T-helper 17 cell (primary cell): ENCODE measurements at regions not wholly inside any gene's neighbourhood (a gene's known extent, or its start where the extent isn't known, plus 50 kb on each side); places are given as distances from the start of the nearest gene placed in this dataset.

Source experiments
- ATAC-seq: fragments of 150-1000 bp; cut with Tn5 transposase; 2 replicates; pipeline ENCODE4 v1.10.0; 2021; ENCODE audit warnings: mild to moderate bottlenecking, moderate library complexity
- DNase-seq, 3 donors: peaks; one replicate each; pipeline versions ENCODE4 v3.0.0 to v3.0.0-alpha.2; 2020 to 2021
- H3K9me3 ChIP-seq: one replicate; pipeline ENCODE4 v1.7.0; 2013; ENCODE audit warnings: low read length, mild to moderate bottlenecking; ENCODE audit not compliant: control insufficient read depth, poor library complexity, severe bottlenecking
- H3K27ac Mint-ChIP-seq: one replicate; pipeline ENCODE4 v1.8.0; 2022; ENCODE audit warnings: mild to moderate bottlenecking, moderate library complexity, mixed read lengths
- H3K27me3 Mint-ChIP-seq: one replicate; pipeline ENCODE4 v1.8.0; 2022; ENCODE audit warnings: mixed read lengths
- H3K36me3 Mint-ChIP-seq: one replicate; pipeline ENCODE4 v1.8.0; 2022; ENCODE audit warnings: low read depth, mixed read lengths
- H3K4me1 Mint-ChIP-seq: one replicate; pipeline ENCODE4 v1.8.0; 2022; ENCODE audit warnings: mild to moderate bottlenecking, mixed read lengths
- H3K4me3 Mint-ChIP-seq: one replicate; pipeline ENCODE4 v1.8.0; 2022; ENCODE audit warnings: mild to moderate bottlenecking, moderate library complexity, mixed read lengths

DNA sequence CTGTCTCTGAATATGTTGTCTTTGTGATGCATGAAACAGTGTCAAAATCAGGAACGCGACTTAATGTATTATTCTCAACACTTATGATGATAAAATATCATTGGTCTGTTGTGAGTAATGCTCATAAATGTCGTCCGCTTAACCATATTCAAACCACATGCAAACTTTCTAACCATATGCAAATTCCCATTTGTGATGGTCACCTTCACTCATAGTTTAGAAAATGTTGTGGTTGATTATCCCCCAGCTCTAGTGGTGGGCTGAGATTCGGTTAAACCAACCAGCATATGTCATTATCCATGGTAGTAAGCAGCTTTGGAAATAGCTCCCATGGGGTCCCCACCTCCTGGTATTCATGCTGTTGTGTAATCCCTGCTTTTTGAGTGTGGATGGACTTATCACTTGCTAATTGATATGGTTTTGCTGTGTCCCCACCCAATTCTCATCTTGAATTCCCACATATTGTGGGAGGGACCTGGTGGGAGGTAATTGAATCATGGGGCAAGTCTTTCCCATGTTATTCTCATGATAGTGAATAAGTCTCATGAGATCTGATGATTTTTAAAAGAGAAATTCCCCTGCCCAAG, 360.0 kb upstream of the TSHZ2 start:
- Mint-ChIP-seq H3K27ac (no peak overlapping the region), H3K4me1 (peaks cover under 1% of the 10 kb centered on the region), H3K27me3 (peaks cover 16% of the 10 kb centered on the region), H3K36me3 (no peaks in the 10 kb centered on the region), H3K4me3 (no peak overlapping the region)
- no peaks in the 10 kb centered on the region for H3K9me3 ChIP-seq
- DNase-seq (no peak), ATAC-seq (no peak)

- ATAC-seq: no peak
- Mint-ChIP-seq H3K4me3 (no peak overlapping the region), H3K4me1 (peaks cover 2% of the 10 kb centered on the region), H3K36me3 (no peaks in the 10 kb centered on the region), H3K27me3 (peaks cover 10% of the 10 kb centered on the region), H3K27ac (no peak overlapping the region)
- no peaks in the 10 kb centered on the region for H3K9me3 ChIP-seq
- no peak for DNase-seq
These were observed 361.4 kb upstream of the TSHZ2 start for GRCh38 chr20:52610749-52611148.

DNA sequence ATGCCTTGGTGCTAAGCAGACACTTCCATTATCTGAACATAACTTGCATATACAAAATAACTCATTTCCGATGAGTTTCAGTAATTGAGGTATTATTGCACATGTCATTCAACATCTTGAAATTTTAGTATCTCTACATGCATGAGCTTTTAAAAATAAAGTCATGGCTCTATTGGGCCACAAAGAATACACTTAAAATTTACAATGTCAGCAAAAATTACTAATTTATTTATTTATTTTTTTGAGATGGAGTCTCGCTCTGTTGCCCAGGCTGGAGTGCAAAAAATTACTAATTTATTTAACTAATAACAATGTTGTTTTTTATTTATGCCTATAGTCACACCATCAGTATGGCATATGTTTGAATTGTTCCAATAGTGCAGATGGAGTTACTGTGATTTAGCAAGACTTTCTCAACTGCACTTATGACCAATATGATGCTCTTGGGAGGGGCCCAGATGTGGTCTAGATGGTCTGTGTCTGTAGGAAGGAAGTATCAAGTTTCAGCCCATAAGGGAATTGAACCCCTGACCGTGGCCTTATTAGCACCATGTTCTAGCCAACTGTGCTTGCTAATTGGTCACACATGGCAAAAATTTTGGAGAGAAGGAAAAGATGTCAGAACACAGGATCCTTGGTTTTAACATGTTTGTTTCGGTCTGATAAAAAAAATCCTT, 370.7 kb upstream of the TSHZ2 start:
- H3K27me3 Mint-ChIP-seq: peaks cover 11% of the 10 kb centered on the region
- H3K27ac Mint-ChIP-seq: no peak overlapping the region
- H3K4me1 Mint-ChIP-seq: no peaks in the 10 kb centered on the region
- H3K36me3 Mint-ChIP-seq: peaks cover 2% of the 10 kb centered on the region
- H3K4me3 Mint-ChIP-seq: no peak overlapping the region
- no peak for DNase-seq
- ATAC-seq: no peak
- no peaks in the 10 kb centered on the region for H3K9me3 ChIP-seq

- no peak overlapping the region for H3K4me3 Mint-ChIP-seq
- H3K36me3 Mint-ChIP-seq: no peaks in the 10 kb centered on the region
- no peak for DNase-seq
- H3K4me1 Mint-ChIP-seq: no peaks in the 10 kb centered on the region
- H3K27ac Mint-ChIP-seq: no peak overlapping the region
- ATAC-seq: no peak
- no peaks in the 10 kb centered on the region for H3K9me3 ChIP-seq
- H3K27me3 Mint-ChIP-seq: peaks cover 4% of the 10 kb centered on the region
These were observed 375.9 kb upstream of the TSHZ2 start for GRCh38 chr20:52596256-52596655.

- no peaks in the 10 kb centered on the region for H3K9me3 ChIP-seq
- H3K27me3 Mint-ChIP-seq: peaks cover 4% of the 10 kb centered on the region
- ATAC-seq (no peak), DNase-seq (no peak)
- no peaks in the 10 kb centered on the region for H3K36me3 Mint-ChIP-seq
- no peak overlapping the region for H3K4me3 Mint-ChIP-seq
- H3K27ac Mint-ChIP-seq: no peak overlapping the region
- H3K4me1 Mint-ChIP-seq: no peaks in the 10 kb centered on the region
These were observed 376.6 kb upstream of the TSHZ2 start for GRCh38 chr20:52595518-52595917.

DNA sequence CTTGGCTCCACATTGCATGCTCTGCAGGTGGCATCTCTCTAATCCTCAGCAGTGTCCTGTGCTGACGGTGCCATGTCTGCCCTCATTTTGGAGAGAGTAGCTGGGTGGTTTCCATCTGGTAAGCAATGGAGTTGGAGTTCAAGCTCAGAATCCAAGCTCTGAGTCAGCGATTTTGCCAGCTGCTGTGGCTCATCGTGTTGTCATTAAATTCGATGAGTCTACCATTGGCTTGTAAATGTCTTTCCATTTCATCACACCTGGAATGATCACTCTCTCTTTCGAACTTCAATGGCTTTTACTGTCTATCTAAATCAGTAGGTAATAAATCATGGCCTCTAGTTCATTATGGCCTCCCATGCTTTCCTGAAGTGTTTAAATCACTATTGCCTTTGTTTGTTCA, 378.5 kb upstream of the TSHZ2 start:
- Mint-ChIP-seq H3K4me3 (no peak overlapping the region), H3K27me3 (peaks cover 4% of the 10 kb centered on the region)

GRCh38 chr20:52592567-52592966, 379.6 kb upstream of the TSHZ2 start:
- no peaks in the 10 kb centered on the region for H3K9me3 ChIP-seq
- ATAC-seq (no peak), DNase-seq (no peak)
- Mint-ChIP-seq H3K27ac (no peak overlapping the region), H3K4me1 (no peaks in the 10 kb centered on the region), H3K36me3 (no peaks in the 10 kb centered on the region), H3K4me3 (no peak overlapping the region), H3K27me3 (no peaks in the 10 kb centered on the region)

More for the DNA sequence above, 378.5 kb upstream of the TSHZ2 start:
- Mint-ChIP-seq H3K36me3 (no peaks in the 10 kb centered on the region), H3K27ac (no peak overlapping the region), H3K4me1 (no peaks in the 10 kb centered on the region)
- no peaks in the 10 kb centered on the region for H3K9me3 ChIP-seq
- DNase-seq: no peak
- ATAC-seq: no peak

GRCh38 chr20:52590100-52590499, 382.1 kb upstream of the TSHZ2 start:
- no peaks in the 10 kb centered on the region for H3K9me3 ChIP-seq
- DNase-seq (no peak), ATAC-seq (no peak)
- Mint-ChIP-seq H3K27ac (no peak overlapping the region), H3K4me1 (no peaks in the 10 kb centered on the region), H3K4me3 (no peak overlapping the region), H3K36me3 (no peaks in the 10 kb centered on the region), H3K27me3 (no peaks in the 10 kb centered on the region)

DNA sequence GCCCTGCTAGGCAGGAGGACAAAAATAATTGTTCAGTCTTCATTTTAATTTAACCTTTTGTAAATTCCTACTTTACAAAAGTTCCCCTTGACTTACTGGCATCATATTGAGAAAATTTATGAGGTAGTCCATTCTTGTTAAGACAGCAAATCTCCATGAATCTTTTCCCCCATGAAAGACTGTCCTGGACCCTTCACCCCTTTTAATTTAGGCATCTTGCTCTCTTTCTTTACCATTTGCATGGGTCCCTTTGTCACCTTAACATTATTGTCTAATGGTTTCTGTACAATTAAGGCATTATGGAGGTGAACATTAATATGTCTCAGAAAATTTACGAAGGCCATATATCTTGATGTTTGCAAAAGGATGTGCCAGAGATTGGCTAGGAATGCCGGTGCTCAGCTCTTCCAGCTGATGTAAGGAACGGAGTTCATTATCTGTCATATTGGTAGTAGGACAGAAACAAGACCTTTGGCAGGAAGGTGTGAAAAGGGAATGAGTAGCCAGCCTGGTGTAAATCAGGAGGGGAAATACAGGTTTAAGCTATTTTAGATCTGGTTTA, 382.8 kb upstream of the TSHZ2 start:
- ATAC-seq (no peak), DNase-seq (no peak)
- Mint-ChIP-seq H3K27me3 (no peaks in the 10 kb centered on the region), H3K4me3 (no peak overlapping the region), H3K4me1 (no peaks in the 10 kb centered on the region), H3K36me3 (no peaks in the 10 kb centered on the region), H3K27ac (no peak overlapping the region)
- H3K9me3 ChIP-seq: no peaks in the 10 kb centered on the region

DNA sequence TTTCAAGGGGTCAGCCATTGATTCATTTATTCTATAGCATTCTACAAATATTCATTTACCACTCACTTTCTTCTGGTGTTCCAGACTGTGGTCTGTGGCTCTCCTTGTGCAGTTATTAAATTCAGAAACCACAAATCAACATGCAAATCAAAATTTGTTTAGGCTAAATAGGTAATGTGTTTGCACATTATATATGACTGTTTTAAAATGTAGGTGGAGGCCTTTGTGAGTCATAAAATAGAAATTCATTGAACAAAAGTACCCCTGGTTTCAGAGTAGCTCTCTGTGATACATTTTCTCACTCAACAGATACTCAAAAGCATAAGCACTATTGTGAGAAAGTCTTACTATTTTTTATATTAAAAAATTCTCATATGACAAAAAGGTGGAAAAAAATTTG, 385.5 kb upstream of the TSHZ2 start:
- no peak overlapping the region for H3K27ac Mint-ChIP-seq
- DNase-seq (no peak), ATAC-seq (no peak)
- peaks cover 6% of the 10 kb centered on the region for H3K27me3 Mint-ChIP-seq
- no peaks in the 10 kb centered on the region for H3K9me3 ChIP-seq
- H3K4me3 Mint-ChIP-seq: no peak overlapping the region
- H3K36me3 Mint-ChIP-seq: no peaks in the 10 kb centered on the region
- no peaks in the 10 kb centered on the region for H3K4me1 Mint-ChIP-seq

- Mint-ChIP-seq H3K4me3 (no peak overlapping the region), H3K36me3 (no peaks in the 10 kb centered on the region), H3K4me1 (no peaks in the 10 kb centered on the region), H3K27me3 (peaks cover 6% of the 10 kb centered on the region), H3K27ac (no peak overlapping the region)
- H3K9me3 ChIP-seq: no peaks in the 10 kb centered on the region
- no peak for DNase-seq
- ATAC-seq: no peak
These were observed 386.8 kb upstream of the TSHZ2 start for GRCh38 chr20:52585333-52585732.

DNA sequence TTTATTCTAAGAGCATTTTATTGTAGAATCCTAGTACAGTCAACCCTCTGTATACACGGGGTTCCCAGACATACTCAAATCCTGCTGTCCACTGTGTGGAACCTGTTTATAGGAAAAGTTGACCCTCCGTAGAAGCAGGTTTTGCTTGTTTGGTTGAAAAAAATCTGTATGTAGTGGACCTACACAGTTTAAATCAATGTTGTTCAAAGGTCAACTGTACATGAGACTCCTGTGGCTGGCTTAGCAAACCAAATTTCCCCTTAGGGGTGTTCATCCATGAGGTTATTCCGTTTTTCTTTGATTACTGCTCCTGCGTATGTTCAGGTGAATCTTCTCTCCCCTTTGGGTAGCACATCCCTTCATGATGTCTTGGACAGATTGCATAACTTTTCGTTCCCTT, 387.0 kb upstream of the ZFP64 start:
- Mint-ChIP-seq H3K27me3 (peaks cover 11% of the 10 kb centered on the region), H3K4me1 (no peaks in the 10 kb centered on the region), H3K4me3 (no peak overlapping the region), H3K27ac (no peak overlapping the region), H3K36me3 (peaks cover 3% of the 10 kb centered on the region)
- no peaks in the 10 kb centered on the region for H3K9me3 ChIP-seq
- ATAC-seq (no peak), DNase-seq (no peak)

DNA sequence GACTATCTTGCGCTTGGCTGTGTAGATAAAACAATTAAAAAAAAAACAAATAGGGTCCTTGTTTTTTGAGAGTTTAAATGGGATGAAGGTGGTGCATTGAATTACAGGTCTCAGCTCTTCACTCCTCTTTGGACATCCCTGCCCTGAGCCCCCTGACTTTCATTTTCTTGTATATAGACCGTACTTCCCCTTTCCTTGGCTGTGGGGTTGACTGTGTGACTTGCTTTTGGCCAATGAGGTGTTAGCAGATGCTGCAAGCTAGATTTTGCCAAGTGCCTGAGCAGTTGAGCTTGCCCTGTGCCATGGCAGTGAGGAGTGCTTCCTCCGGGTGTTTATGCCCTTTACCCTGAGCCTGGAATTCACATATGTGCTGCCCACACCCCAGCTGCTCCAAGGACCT, 386.1 kb upstream of the ZFP64 start:
- ATAC-seq (no peak), DNase-seq (no peak)
- no peak overlapping the region for H3K27ac Mint-ChIP-seq
- H3K9me3 ChIP-seq: no peaks in the 10 kb centered on the region
- H3K36me3 Mint-ChIP-seq: peaks cover 3% of the 10 kb centered on the region
- H3K4me3 Mint-ChIP-seq: no peak overlapping the region
- H3K4me1 Mint-ChIP-seq: no peaks in the 10 kb centered on the region
- H3K27me3 Mint-ChIP-seq: peaks cover 11% of the 10 kb centered on the region

GRCh38 chr20:52572687-52573086, 381.1 kb upstream of the ZFP64 start:
- peaks cover 3% of the 10 kb centered on the region for H3K27me3 Mint-ChIP-seq
- ATAC-seq (no peak), DNase-seq (no peak)
- H3K4me1 Mint-ChIP-seq: peaks cover 5% of the 10 kb centered on the region
- peaks cover 2% of the 10 kb centered on the region for H3K36me3 Mint-ChIP-seq
- no peak overlapping the region for H3K27ac Mint-ChIP-seq
- no peak overlapping the region for H3K4me3 Mint-ChIP-seq
- no peaks in the 10 kb centered on the region for H3K9me3 ChIP-seq
